HG03060 (cell line): ENCODE measurements at regions not wholly inside any gene's neighbourhood (a gene's known extent, or its start where the extent isn't known, plus 50 kb on each side); places are given as distances from the start of the nearest gene placed in this dataset.

Experiments
- ATAC-seq: cut with Tn5 transposase; IDR thresholded peaks from one replicate; pipeline ENCODE4 v1.9.1; 2021; ENCODE audit warnings: low read depth, moderate number of reproducible peaks; ENCODE audit not compliant: unreplicated experiment

GRCh38 chr4:58564695-58565475 lies 1454.7 kb upstream of the IGFBP7 start:
- ATAC-seq, result no peak

- ATAC-seq, result no peak
These were observed 1451.0 kb upstream of the IGFBP7 start for GRCh38 chr4:58561170-58561569.

GRCh38 chr4:58560736-58561135 lies 1450.6 kb upstream of the IGFBP7 start:
- no peak for ATAC-seq

- no peak for ATAC-seq
These were observed 1443.5 kb upstream of the IGFBP7 start for GRCh38 chr4:58553679-58554078.

- no peak for ATAC-seq
These were observed 1442.8 kb upstream of the IGFBP7 start for GRCh38 chr4:58553031-58553430.

- no peak for ATAC-seq
These were observed 1441.5 kb upstream of the IGFBP7 start for GRCh38 chr4:58551676-58552075.

- no peak for ATAC-seq
These were observed 1433.3 kb upstream of the IGFBP7 start for GRCh38 chr4:58543465-58543864.

GRCh38 chr4:58541926-58542325 lies 1431.7 kb upstream of the IGFBP7 start:
- ATAC-seq, result no peak

- ATAC-seq, result no peak
These were observed 1412.7 kb upstream of the IGFBP7 start for GRCh38 chr4:58522765-58523382.

- no peak for ATAC-seq
These were observed 1405.0 kb upstream of the IGFBP7 start for GRCh38 chr4:58515226-58515625.

GRCh38 chr4:58514299-58514698 lies 1404.1 kb upstream of the IGFBP7 start:
- ATAC-seq, result no peak

GRCh38 chr4:58510652-58511051 lies 1400.5 kb upstream of the IGFBP7 start:
- ATAC-seq, result no peak

- no peak for ATAC-seq
These were observed 1396.9 kb upstream of the IGFBP7 start for GRCh38 chr4:58507079-58507478.

- ATAC-seq, result no peak
These were observed 1392.7 kb upstream of the IGFBP7 start for GRCh38 chr4:58502839-58503238.

- ATAC-seq, result no peak
These were observed 1389.0 kb upstream of the IGFBP7 start for GRCh38 chr4:58499182-58499581.

GRCh38 chr4:58491620-58492019 lies 1381.4 kb upstream of the IGFBP7 start:
- no peak for ATAC-seq

- no peak for ATAC-seq
These were observed 1367.8 kb upstream of the IGFBP7 start for GRCh38 chr4:58477950-58478349.

GRCh38 chr4:58477513-58477912 lies 1367.3 kb upstream of the IGFBP7 start:
- ATAC-seq, result no peak

GRCh38 chr4:58475097-58475496 lies 1364.9 kb upstream of the IGFBP7 start:
- ATAC-seq, result no peak

- no peak for ATAC-seq
These were observed 1354.8 kb upstream of the IGFBP7 start for GRCh38 chr4:58465031-58465430.

GRCh38 chr4:58456727-58457384 lies 1346.7 kb upstream of the IGFBP7 start:
- no peak for ATAC-seq

- ATAC-seq, result no peak
These were observed 1343.8 kb upstream of the IGFBP7 start for GRCh38 chr4:58453956-58454355.
